ENCODE measurements at regions not wholly inside any gene's neighbourhood (a gene's known extent, or its start where the extent isn't known, plus 50 kb on each side); places are given as distances from the start of the nearest gene placed in this dataset.

GRCh38 chr2:208978946-208979345, 444.9 kb upstream of the MAP2 start:
- TF ChIP-seq CTCF (IDR thresholded peaks at IDR 0.05; ENCODE audit: low read depth, low read length, missing input control) (no peak), ATF3 (IDR thresholded peaks at IDR 0.05) (no peak), FOXA1 (IDR thresholded peaks at IDR 0.05) (no peak), EGR1 (IDR thresholded peaks at IDR 0.05; ENCODE audit: low read depth in 2 of 2) (no peak), SP1 (IDR thresholded peaks at IDR 0.05) (no peak), TAF1 (conservative IDR thresholded peaks at IDR 0.05) (no peak), HNF4A (conservative IDR thresholded peaks at IDR 0.05) (no peak), GABPA (IDR thresholded peaks at IDR 0.05 in 1 of 2, conservative IDR thresholded peaks at IDR 0.05 in 1 of 2) (no peak), ZBTB33 (IDR thresholded peaks at IDR 0.05) (no peak), RAD21 (IDR thresholded peaks at IDR 0.05) (no peak)
